Tibial nerve (tissue), 4 donors: ENCODE measurements at regions not wholly inside any gene's neighbourhood (a gene's known extent, or its start where the extent isn't known, plus 50 kb on each side); places are given as distances from the start of the nearest gene placed in this dataset.

Experiments used
- DNase-seq, 2 donors: peaks; one replicate each; pipeline ENCODE4 v3.0.0-alpha.2; 2019; ENCODE audit warnings: low spot score in 2 of 2
- H3K27ac ChIP-seq, 4 donors: fragments of 200-600 bp; sonication (generic) in 3 of 4; one replicate each; pipeline ENCODE4 v1.5.1; 2017 to 2019; ENCODE audit warnings: mild to moderate bottlenecking in 1 of 4
- H3K27me3 ChIP-seq, 2 donors: fragments of 200-600 bp; sonication (generic) in 1 of 2; one replicate each; pipeline versions ENCODE4 v1.5.1 to v1.6.0; 2017 to 2019
- H3K36me3 ChIP-seq, 3 donors: fragments of 200-600 bp; sonication (generic); one replicate each; pipeline ENCODE4 v1.5.1; 2018 to 2019
- H3K4me1 ChIP-seq, 4 donors: fragments of 200-600 bp; sonication (generic) in 3 of 4; one replicate each; pipeline ENCODE4 v1.5.1; 2017 to 2019
- H3K4me3 ChIP-seq, 4 donors: fragments of 200-600 bp; sonication (generic) in 3 of 4; one replicate each; pipeline ENCODE4 v1.5.1; 2017 to 2019; ENCODE audit warnings: mild to moderate bottlenecking in 1 of 4, moderate library complexity in 1 of 4
- H3K9me3 ChIP-seq, 4 donors: fragments of 200-600 bp; sonication (generic) in 3 of 4; one replicate each; pipeline ENCODE4 v1.5.1; 2017 to 2019
- EP300 ChIP-seq, 2 donors: sonication (generic); formaldehyde crosslinking; IDR thresholded peaks; one replicate each; pipeline ENCODE4 v1.6.1; 2017; ENCODE audit warnings: antibody characterized with exemption in 2 of 2, mild to moderate bottlenecking in 1 of 2
- POLR2A ChIP-seq, 2 donors: fragments of 450-650 bp; IDR thresholded peaks; one replicate each; pipeline ENCODE4 v1.6.1; 2017; ENCODE audit warnings: antibody characterized with exemption in 2 of 2, mild to moderate bottlenecking in 2 of 2, moderate library complexity in 2 of 2
- WGBS, 2 donors: methylation state at CpG; one replicate each; pipeline ENCODE4 v1.1.5; 2018; 5-methylcytosine and 5-hydroxymethylcytosine counted together
- TF ChIP-seq, protein P1 (sequence below), 5 experiments: fragments of 200-600 bp in 3 of 5; fragments of 450-650 bp in 2 of 5; sonication (generic) in 3 of 5; IDR thresholded peaks; one replicate each; pipeline ENCODE4 v1.5.1; 2016 to 2019; ENCODE audit warnings: antibody characterized with exemption in 5 of 5, mild to moderate bottlenecking in 3 of 5, moderate library complexity in 2 of 5

DNA sequence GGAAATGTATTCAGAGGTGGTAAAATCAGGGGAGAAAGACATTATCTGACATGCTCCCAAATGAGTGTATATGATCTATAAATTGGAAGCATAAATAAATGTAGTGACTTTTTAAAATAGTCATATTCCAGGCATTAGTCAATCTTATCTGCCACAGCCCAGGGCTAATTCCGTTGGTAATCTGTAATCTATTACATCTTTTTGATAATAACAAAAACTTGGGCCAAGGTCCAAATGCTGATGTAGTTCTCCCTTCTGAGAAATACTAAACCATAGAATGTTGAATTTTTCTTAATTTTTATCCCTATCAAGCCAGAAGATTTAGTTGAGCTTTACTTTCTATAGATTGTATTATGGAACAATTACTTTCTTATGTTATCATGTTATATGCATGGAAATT is 1279.8 kb downstream of the EPHA7 start:
- Histone ChIP-seq H3K4me1 (no peaks in the 10 kb centered on the region), H3K9me3 (no peaks in the 10 kb centered on the region), H3K27ac (no peak overlapping the region), H3K4me3 (no peak overlapping the region), H3K27me3 (no peaks in the 10 kb centered on the region), H3K36me3 (no peaks in the 10 kb centered on the region)
- WGBS, 2 donors, result 3 to 19% methylated on average over 1 of the region's 1 CpG
- DNase-seq, result no peak
- TF ChIP-seq EP300 (IDR thresholded peaks at IDR 0.05) (no peak), POLR2A (IDR thresholded peaks at IDR 0.05) (no peak)
- TF ChIP-seq, protein P1, sequence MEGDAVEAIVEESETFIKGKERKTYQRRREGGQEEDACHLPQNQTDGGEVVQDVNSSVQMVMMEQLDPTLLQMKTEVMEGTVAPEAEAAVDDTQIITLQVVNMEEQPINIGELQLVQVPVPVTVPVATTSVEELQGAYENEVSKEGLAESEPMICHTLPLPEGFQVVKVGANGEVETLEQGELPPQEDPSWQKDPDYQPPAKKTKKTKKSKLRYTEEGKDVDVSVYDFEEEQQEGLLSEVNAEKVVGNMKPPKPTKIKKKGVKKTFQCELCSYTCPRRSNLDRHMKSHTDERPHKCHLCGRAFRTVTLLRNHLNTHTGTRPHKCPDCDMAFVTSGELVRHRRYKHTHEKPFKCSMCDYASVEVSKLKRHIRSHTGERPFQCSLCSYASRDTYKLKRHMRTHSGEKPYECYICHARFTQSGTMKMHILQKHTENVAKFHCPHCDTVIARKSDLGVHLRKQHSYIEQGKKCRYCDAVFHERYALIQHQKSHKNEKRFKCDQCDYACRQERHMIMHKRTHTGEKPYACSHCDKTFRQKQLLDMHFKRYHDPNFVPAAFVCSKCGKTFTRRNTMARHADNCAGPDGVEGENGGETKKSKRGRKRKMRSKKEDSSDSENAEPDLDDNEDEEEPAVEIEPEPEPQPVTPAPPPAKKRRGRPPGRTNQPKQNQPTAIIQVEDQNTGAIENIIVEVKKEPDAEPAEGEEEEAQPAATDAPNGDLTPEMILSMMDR (IDR thresholded peaks at IDR 0.05), result no peak

DNA sequence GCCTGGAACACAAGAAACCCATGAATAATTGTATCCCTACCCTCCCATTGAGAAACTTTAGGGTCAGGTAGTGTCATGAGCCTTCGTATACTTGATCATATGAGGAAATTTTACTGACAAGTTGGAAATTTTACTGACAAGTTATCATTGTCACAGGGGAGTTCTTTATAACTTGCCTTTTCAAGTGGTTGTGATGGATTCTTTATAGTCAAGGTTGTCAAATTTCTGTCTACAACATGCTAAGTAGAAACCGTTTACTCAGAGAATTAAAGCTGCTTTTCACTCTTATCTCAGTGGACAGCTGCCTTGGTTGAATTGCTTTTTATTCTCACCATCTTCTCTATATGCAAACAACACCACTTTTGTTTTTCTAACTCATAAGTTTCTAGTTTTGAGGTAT is 1286.4 kb downstream of the EPHA7 start:
- WGBS, 2 donors, result 69 to 74% methylated on average over 2 of the region's 2 CpGs
- no peak overlapping the region for H3K4me3 ChIP-seq
- no peak overlapping the region for H3K27ac ChIP-seq
- H3K27me3 ChIP-seq, result no peaks in the 10 kb centered on the region
- H3K36me3 ChIP-seq, result no peaks in the 10 kb centered on the region
- no peak for TF ChIP-seq POLR2A (IDR thresholded peaks at IDR 0.05)
- TF ChIP-seq, protein P1 (IDR thresholded peaks at IDR 0.05), result no peak
- no peak for TF ChIP-seq EP300 (IDR thresholded peaks at IDR 0.05)
- DNase-seq, result no peak
- no peaks in the 10 kb centered on the region for H3K9me3 ChIP-seq
- no peaks in the 10 kb centered on the region for H3K4me1 ChIP-seq

DNA sequence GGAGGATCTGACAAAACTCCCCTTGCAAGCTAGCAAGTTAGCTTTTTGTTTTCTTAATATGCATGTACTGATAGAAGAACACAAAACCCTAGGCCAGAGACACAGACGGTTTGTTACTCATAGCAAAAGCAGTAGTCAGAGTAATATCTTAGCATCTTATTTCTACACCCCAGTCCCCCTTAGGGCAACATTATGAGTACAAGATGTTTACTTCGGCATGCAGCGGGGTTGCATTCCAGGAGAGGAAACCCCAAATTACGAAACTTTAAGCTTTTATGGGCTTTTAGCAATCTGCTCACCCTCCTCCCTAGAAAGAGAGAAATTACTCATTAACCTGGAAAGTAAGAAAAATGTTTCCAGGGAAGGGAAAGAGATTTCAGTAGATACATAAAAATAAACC is 1286.9 kb downstream of the EPHA7 start:
- TF ChIP-seq EP300 (IDR thresholded peaks at IDR 0.05) (no peak), POLR2A (IDR thresholded peaks at IDR 0.05) (no peak)
- TF ChIP-seq, protein P1 (IDR thresholded peaks at IDR 0.05), result no peak
- Histone ChIP-seq H3K27me3 (no peaks in the 10 kb centered on the region), H3K27ac (no peak overlapping the region), H3K4me3 (no peak overlapping the region), H3K9me3 (no peaks in the 10 kb centered on the region), H3K36me3 (no peaks in the 10 kb centered on the region), H3K4me1 (no peaks in the 10 kb centered on the region)
- whole genome bisulfite sequencing, 2 donors, result 75 to 77% methylated on average over 4 of the region's 4 CpGs
- no peak for DNase-seq

DNA sequence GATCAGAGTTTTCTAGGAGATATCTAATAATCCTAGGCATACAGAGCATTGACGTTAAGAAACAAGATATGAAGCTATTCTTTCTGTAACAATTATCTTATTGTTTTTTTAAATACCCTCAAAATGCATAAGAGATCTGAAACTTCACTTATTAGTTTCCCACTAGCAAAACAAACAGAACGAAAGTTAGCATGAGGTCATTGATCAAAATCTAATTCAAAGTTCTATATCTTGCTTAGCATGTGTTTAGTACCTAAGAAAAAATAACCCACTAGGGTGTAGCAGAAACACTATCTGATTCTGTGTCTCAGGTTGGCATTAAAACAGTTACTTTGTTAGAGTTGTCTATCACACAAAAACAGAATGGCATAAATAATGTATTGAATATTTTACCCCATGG is 1288.4 kb downstream of the EPHA7 start:
- no peaks in the 10 kb centered on the region for H3K9me3 ChIP-seq
- H3K4me3 ChIP-seq, result no peak overlapping the region
- TF ChIP-seq, protein P1 (IDR thresholded peaks at IDR 0.05), result no peak
- TF ChIP-seq POLR2A (IDR thresholded peaks at IDR 0.05), result no peak
- TF ChIP-seq EP300 (IDR thresholded peaks at IDR 0.05), result no peak
- no peaks in the 10 kb centered on the region for H3K36me3 ChIP-seq
- DNase-seq, result no peak
- H3K4me1 ChIP-seq, result no peaks in the 10 kb centered on the region
- 39 to 59% methylated on average over 2 of the region's 2 CpGs for WGBS, 2 donors
- no peak overlapping the region for H3K27ac ChIP-seq
- no peaks in the 10 kb centered on the region for H3K27me3 ChIP-seq

DNA sequence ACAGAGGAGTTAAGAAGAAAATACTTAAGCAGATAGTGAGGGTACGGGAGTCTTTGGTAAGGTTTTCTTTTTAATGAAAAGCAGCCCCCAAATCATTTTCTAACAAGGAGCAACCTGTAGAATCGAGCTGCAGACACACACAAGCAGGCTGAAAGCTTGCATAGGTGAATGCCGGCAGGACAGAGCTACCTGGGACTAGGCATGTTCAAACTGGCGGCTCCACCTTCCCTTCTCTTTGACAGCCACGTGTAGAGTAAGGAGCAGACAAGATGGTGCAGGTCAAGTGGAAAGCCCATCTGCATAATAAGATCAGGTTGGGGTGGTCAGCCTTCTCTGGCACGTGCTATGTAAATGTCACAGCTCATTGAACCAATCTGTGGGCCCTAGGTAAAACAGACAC is 1292.4 kb downstream of the EPHA7 start:
- no peak for DNase-seq
- Histone ChIP-seq H3K4me1 (no peaks in the 10 kb centered on the region), H3K36me3 (no peaks in the 10 kb centered on the region), H3K4me3 (no peak overlapping the region), H3K27me3 (no peaks in the 10 kb centered on the region), H3K9me3 (no peaks in the 10 kb centered on the region), H3K27ac (no peak overlapping the region)
- WGBS, 2 donors, result 92 to 93% methylated on average over 6 of the region's 6 CpGs
- TF ChIP-seq EP300 (IDR thresholded peaks at IDR 0.05), result no peak
- TF ChIP-seq POLR2A (IDR thresholded peaks at IDR 0.05), result no peak
- TF ChIP-seq, protein P1 (IDR thresholded peaks at IDR 0.05), result no peak
